Colon (tissue), 2 donors: ENCODE measurements at regions not wholly inside any gene's neighbourhood (a gene's known extent, or its start where the extent isn't known, plus 50 kb on each side); places are given as distances from the start of the nearest gene placed in this dataset.
A peak's percentile ranks its signal among the peaks of the same experiment; 100 is the strongest.
"Not testable (repeated sequence)": the region's sequence is repeated elsewhere in the genome, so short reads cannot be mapped to it uniquely, and the experiment has no call there.

ENCODE experiments used
- FAIRE-seq: peaks from 2 replicates; lab custom pipeline; 2012; peaks lifted over from hg19 to GRCh38; lab: Jason Lieb, UNC
- donor health status: control.
- donor health status: control.

GRCh38 chr2:185265747-185266146 is 472.9 kb upstream of the FSIP2 start:
- no peak for FAIRE-seq

DNA sequence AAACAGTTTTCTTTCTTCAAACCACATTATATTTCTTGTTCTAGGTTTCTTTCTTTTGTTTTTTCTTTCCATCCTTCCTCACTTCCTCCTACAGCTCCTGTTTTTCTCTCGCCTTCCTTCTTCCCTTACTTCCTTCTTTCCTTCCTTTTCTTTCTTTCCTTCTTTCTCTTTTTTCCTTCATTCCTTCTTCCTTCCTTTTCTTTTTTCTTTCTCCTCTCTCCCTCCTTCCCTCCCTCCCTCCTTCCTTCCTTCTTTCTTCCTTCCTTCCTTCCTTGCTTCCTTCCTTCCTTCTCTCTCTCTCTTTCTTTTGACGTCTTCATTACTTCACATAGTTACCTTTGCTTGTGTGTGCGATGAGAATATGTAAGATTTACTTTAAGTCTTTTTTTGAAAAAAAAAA is 470.0 kb upstream of the FSIP2 start:
- FAIRE-seq = no peak

- FAIRE-seq = no peak
Observed at GRCh38 chr2:185274718-185275484, 463.7 kb upstream of the FSIP2 start.

DNA sequence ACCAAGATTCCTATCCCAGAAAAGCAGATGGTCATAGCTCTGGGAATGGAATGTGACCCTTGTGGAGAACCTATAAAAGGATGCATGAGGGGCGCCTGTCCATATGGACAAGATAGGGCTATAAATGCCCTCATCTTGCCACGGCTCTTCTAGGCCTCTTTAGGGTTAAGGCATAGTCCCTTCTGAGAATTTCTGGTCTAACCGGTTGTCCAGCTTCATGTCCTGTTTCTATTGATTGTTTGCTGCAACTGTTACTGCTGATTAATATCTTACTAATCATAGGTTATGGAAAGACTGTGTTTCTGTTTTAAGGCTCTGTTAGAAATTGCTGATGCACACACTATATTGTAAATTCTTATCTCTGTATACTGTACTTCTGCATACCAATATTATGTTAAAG is 462.6 kb upstream of the FSIP2 start:
- not testable (repeated sequence) for FAIRE-seq

GRCh38 chr2:185278761-185279160 is 459.8 kb upstream of the FSIP2 start:
- FAIRE-seq = no peak

DNA sequence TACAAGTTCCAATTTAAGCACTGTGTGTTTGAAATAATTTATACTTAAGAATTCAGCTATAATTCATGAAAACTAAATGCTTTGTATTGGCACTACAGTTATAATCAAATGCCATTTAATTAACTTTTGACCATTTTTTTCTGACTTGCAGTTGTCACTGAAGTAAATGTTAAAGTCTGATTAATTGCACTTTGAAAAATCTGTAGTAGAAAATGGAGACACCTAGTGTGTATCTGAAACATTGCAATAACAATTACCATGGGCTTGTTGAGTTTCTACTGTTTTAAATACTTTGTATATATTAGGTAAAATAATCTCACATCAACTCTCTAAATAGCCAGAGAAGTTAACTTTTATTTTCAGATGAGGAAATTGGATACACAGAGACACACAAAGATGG is 458.6 kb upstream of the FSIP2 start:
- FAIRE-seq = no peak

DNA sequence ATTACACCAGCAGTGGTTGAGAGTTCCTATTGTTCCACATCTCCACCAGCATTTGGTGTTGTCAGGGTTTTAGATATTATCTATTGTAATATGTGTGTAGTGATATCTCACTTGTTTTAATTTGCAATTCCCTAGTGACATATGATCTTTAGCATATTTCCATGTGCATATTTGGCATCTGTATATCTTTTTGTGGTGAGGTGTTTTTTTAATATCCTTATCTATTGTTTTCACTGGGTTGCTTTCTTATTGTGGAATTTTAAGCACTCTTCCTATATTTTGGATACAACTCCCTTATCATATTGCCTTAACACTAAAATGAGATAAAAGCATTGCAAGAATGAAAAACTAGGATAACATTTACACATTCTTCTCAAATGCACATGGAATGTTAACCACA is 453.9 kb upstream of the FSIP2 start:
- no peak for FAIRE-seq

DNA sequence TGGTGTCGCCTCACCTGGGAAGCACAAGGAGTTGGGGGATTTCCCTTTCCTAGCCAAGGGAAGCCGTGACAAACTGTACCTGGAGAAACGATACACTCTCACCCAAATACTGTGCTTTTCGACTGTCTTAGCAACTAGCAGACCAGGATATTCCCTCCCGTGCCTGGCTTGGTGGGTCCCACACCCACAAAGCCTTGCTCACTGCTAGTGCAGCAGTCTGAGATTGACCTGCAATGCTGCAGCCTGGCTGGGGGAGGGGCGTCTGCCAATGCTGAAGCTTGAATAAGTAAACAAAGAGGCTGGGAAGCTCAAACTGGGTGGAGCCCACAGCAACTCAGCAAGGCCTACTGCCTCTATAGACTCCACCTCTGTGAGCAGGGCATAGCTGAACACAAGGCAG is 448.6 kb upstream of the FSIP2 start:
- not testable (repeated sequence) for FAIRE-seq

GRCh38 chr2:185291035-185291647 is 447.5 kb upstream of the FSIP2 start:
- no peak for FAIRE-seq

DNA sequence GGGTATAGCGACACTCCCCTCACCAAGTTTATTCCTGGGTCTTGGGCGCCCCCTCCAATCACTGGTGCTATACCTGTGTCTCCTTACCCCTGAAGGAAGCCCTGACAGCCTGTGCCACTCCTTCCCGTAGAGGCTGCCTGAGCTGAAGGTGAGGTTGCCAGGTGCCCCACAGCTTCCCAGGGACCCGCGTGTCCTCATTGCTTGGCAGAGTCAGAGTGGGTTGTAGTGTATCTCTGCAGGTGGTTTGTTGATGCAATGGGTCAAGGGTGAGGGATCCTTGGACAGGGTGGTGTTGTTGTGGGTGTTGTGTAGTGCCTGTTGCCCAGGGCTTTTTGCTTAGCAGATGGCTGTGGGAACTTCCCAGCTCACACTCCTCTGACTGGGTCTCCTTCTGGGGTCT is 438.7 kb upstream of the FSIP2 start:
- FAIRE-seq = no peak

- FAIRE-seq = no peak
Observed at GRCh38 chr2:185306119-185306518, 432.5 kb upstream of the FSIP2 start.

DNA sequence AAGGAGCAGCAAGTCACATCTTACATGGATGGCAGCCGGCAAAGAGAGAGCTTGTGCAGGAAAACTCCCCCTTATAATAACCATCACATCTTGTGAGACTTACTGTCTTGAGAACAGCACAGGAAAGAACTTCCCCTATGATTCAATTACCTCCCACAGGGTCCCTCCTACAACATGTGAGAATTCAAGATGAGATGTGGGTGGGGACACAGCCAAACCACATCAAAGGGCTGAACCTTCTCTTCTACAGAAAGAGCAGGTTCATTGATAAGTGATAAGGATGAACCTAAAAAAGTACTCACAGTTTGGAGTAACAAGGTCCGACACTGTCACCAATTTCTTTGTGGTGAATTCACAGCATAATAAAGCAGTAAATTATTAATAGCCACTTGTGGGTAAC is 422.2 kb upstream of the FSIP2 start:
- no peak for FAIRE-seq

- no peak for FAIRE-seq
Observed at GRCh38 chr2:185318271-185318724, 420.3 kb upstream of the FSIP2 start.

GRCh38 chr2:185335879-185336278 is 402.7 kb upstream of the FSIP2 start:
- no peak for FAIRE-seq

GRCh38 chr2:185337033-185337432 is 401.6 kb upstream of the FSIP2 start:
- no peak for FAIRE-seq

GRCh38 chr2:185338104-185338503 is 400.5 kb upstream of the FSIP2 start:
- FAIRE-seq = no peak

- FAIRE-seq = no peak
Observed at GRCh38 chr2:185347445-185347844, 391.2 kb upstream of the FSIP2 start.

DNA sequence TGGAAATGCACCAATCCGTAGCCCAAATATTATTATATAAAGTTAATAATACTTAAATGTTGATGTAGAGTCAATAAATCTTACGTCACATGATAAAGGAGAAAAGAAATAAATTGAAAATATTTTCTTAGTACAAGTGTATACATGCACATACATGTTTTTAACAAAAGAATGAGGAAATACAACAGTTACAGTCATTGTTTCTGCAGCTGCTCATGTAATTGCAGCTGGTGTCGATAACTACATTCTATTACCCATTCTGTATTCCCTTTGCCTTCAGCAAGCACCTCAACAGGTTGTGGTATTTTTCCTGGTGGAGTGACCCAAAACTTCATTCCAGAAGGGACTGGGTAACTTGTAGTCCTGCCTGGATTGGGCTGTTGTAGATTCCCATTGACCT is 377.8 kb upstream of the FSIP2 start:
- FAIRE-seq = no peak

DNA sequence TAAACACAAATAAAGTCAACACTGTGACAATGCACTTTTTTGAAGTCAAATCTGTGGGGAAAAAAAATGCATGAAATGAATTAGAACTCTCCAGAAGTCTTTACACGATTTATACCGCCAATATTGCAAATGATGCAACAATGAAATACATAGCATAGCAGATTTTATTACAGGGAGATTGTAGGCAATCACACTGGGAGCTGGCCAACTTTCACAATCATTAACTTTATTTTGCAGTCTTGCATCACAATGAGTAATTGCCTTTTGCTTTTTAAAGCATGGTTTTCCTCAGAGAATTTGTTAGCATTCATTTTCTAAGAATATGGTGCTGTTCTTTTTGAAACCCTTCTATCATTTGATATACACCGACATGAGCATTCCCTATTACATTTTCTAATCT is 366.4 kb upstream of the FSIP2 start:
- FAIRE-seq = peak; percentile 74

- no peak for FAIRE-seq
Observed at GRCh38 chr2:185373229-185373628, 365.4 kb upstream of the FSIP2 start.

GRCh38 chr2:185374878-185375277 is 363.7 kb upstream of the FSIP2 start:
- FAIRE-seq = no peak

DNA sequence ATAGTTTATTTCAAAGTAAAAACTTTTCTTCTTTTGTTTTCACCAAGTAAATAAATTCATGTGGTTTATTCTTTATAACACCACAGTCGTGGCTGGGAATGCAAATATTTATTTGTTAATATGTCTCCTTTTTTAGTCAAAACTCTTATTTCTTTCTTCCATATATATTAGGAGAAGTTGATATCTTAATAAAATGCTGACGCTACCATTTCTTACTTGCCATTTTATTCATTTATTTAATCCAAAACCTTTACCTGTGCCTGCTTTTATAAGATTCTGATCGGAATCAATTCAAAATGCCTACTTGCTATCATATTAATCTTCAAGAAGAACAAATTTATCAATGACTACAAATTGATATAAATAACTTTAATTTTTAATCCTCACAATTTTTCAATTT is 362.9 kb upstream of the FSIP2 start:
- no peak for FAIRE-seq

- no peak for FAIRE-seq
Observed at GRCh38 chr2:185381631-185382030, 357.0 kb upstream of the FSIP2 start.
